ENCODE measurements at regions not wholly inside any gene's neighbourhood (a gene's known extent, or its start where the extent isn't known, plus 50 kb on each side); places are given as distances from the start of the nearest gene placed in this dataset.
A peak's percentile ranks its signal among the peaks of the same experiment; 100 is the strongest.

GRCh38 chr2:118232796-118233195 is 144.5 kb downstream of the INSIG2 start:
- POLR2A ChIA-PET (ENCODE audit: low non-redundant PET), result no interaction called here
- intact Hi-C loops (cut with micrococcal nuclease; ENCODE audit: unreplicated experiment), result no loop called here
- peaks cover 6% of the 10 kb centered on the region for H3K4me1 ChIP-seq (ENCODE audit: insufficient read depth, low read length, poor library complexity, severe bottlenecking)
- DNase-seq (ENCODE audit: low spot score), result peak; percentile 10
- CTCF ChIA-PET, result no interaction called here
- H3K4me3 ChIP-seq (ENCODE audit: low read depth, low read length, poor library complexity, severe bottlenecking), result no peak overlapping the region
- TF ChIP-seq EZH2 (IDR thresholded peaks at IDR 0.05; ENCODE audit: borderline replicate concordance, low read depth, low read length, poor library complexity, severe bottlenecking) (no peak), CTCF (conservative IDR thresholded peaks at IDR 0.05; ENCODE audit: low read depth, low read length) (no peak)
- H3K9me3 ChIP-seq (ENCODE audit: low read depth, low read length, poor library complexity, severe bottlenecking), result no peaks in the 10 kb centered on the region
- BruUV-seq (replicated peaks), result no TSS peak
- no peaks in the 10 kb centered on the region for H3K36me3 ChIP-seq (ENCODE audit: insufficient read depth, low read length, poor library complexity, severe bottlenecking)
- H3K27ac ChIP-seq (ENCODE audit: low read depth, low read length, poor library complexity, severe bottlenecking), result no peak overlapping the region
- H3K27me3 ChIP-seq (replicated peaks; ENCODE audit: insufficient read depth, low read depth, low read length, poor library complexity), result no peaks in the 10 kb centered on the region

- TF ChIP-seq CTCF (conservative IDR thresholded peaks at IDR 0.05; ENCODE audit: low read depth, low read length) (no peak), EZH2 (IDR thresholded peaks at IDR 0.05; ENCODE audit: borderline replicate concordance, low read depth, low read length, poor library complexity, severe bottlenecking) (no peak)
- Histone ChIP-seq H3K4me3 (ENCODE audit: low read depth, low read length, poor library complexity, severe bottlenecking) (no peak overlapping the region), H3K9me3 (ENCODE audit: low read depth, low read length, poor library complexity, severe bottlenecking) (no peaks in the 10 kb centered on the region), H3K27ac (ENCODE audit: low read depth, low read length, poor library complexity, severe bottlenecking) (no peak overlapping the region), H3K27me3 (replicated peaks; ENCODE audit: insufficient read depth, low read depth, low read length, poor library complexity) (no peaks in the 10 kb centered on the region), H3K36me3 (ENCODE audit: insufficient read depth, low read length, poor library complexity, severe bottlenecking) (no peaks in the 10 kb centered on the region), H3K4me1 (ENCODE audit: insufficient read depth, low read length, poor library complexity, severe bottlenecking) (peaks cover 6% of the 10 kb centered on the region)
- CTCF ChIA-PET, result no interaction called here
- intact Hi-C loops (cut with micrococcal nuclease; ENCODE audit: unreplicated experiment), result no loop called here
- no peak for DNase-seq (ENCODE audit: low spot score)
- POLR2A ChIA-PET (ENCODE audit: low non-redundant PET), result no interaction called here
- no TSS peak for BruUV-seq (replicated peaks)
Measured at GRCh38 chr2:118232391-118232790, 144.1 kb downstream of the INSIG2 start.

- H3K4me1 ChIP-seq (ENCODE audit: insufficient read depth, low read length, poor library complexity, severe bottlenecking), result peaks cover 6% of the 10 kb centered on the region
- DNase-seq (ENCODE audit: low spot score), result no peak
- POLR2A ChIA-PET (ENCODE audit: low non-redundant PET), result no interaction called here
- no TSS peak for BruUV-seq (replicated peaks)
- H3K36me3 ChIP-seq (ENCODE audit: insufficient read depth, low read length, poor library complexity, severe bottlenecking), result no peaks in the 10 kb centered on the region
- H3K9me3 ChIP-seq (ENCODE audit: low read depth, low read length, poor library complexity, severe bottlenecking), result no peaks in the 10 kb centered on the region
- H3K27ac ChIP-seq (ENCODE audit: low read depth, low read length, poor library complexity, severe bottlenecking), result no peak overlapping the region
- no peak overlapping the region for H3K4me3 ChIP-seq (ENCODE audit: low read depth, low read length, poor library complexity, severe bottlenecking)
- no peaks in the 10 kb centered on the region for H3K27me3 ChIP-seq (replicated peaks; ENCODE audit: insufficient read depth, low read depth, low read length, poor library complexity)
- CTCF ChIA-PET, result no interaction called here
- TF ChIP-seq EZH2 (IDR thresholded peaks at IDR 0.05; ENCODE audit: borderline replicate concordance, low read depth, low read length, poor library complexity, severe bottlenecking), result no peak
- TF ChIP-seq CTCF (conservative IDR thresholded peaks at IDR 0.05; ENCODE audit: low read depth, low read length), result no peak
- intact Hi-C loops (cut with micrococcal nuclease; ENCODE audit: unreplicated experiment), result no loop called here
Measured at GRCh38 chr2:118231759-118232158, 143.5 kb downstream of the INSIG2 start.

Measured in A673 (cell line).